ENCODE measurements at regions not wholly inside any gene's neighbourhood (a gene's known extent, or its start where the extent isn't known, plus 50 kb on each side); places are given as distances from the start of the nearest gene placed in this dataset.

DNA sequence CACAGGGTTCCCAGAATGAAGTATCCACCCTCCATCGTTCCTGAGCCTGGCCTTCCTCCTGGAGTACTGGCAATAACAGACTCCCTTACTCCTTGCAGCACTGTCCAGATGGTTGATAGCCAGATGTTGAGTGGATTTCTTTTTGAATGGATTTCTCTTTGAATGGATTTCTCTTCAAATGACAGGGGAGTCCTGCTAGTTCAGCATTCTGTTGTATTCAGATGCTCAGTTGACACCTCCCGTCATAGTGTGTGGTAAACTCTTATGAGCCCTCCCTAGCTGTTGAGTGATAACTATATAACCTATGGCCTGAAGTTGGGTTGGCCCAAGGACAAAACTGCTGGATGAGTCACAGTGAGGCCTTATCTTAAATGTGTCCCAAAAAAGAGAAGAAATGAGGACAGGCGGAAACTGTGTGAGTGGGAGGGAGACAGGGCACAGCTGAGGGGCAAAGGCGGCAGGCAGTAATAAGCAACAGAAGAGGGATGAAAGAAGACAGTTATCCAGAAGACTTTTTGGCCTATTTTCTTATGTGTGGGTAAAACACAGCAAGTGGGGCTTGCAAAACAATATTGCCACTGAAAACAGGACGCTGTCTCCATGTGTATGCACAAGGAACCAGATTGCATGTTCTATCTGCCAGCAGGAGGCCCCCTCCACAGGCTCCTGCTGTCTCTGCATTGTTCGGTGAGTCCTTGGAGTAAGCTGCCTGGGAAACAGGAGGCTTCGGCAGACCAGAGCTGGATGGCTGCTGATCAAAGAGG, 209.5 kb upstream of the S1PR3 start:
- no peaks in the 10 kb centered on the region for H3K27me3 ChIP-seq (ENCODE audit: insufficient read depth)
- H2AFZ ChIP-seq (ENCODE audit: low read depth) = no peak overlapping the region
- WGBS (ENCODE audit: low lambda C conversion rate) = 80% methylated on average over 7 of the region's 7 CpGs
- TF ChIP-seq, protein P1, sequence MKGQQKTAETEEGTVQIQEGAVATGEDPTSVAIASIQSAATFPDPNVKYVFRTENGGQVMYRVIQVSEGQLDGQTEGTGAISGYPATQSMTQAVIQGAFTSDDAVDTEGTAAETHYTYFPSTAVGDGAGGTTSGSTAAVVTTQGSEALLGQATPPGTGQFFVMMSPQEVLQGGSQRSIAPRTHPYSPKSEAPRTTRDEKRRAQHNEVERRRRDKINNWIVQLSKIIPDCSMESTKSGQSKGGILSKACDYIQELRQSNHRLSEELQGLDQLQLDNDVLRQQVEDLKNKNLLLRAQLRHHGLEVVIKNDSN (IDR thresholded peaks at IDR 0.05; ENCODE audit: borderline replicate concordance, low read depth) = no peak
- TF ChIP-seq SMC3 (IDR thresholded peaks at IDR 0.05; ENCODE audit: low read depth, low read length) = peak; percentile 58
- no peak for TF ChIP-seq TAF1 (IDR thresholded peaks at IDR 0.05; ENCODE audit: borderline replicate concordance, low read depth, low read length)
- no peak for TF ChIP-seq RCOR1 (IDR thresholded peaks at IDR 0.05; ENCODE audit: low read length)
- no peak for TF ChIP-seq EP300 (IDR thresholded peaks at IDR 0.05; ENCODE audit: borderline replicate concordance in 1 of 2, low read depth in 1 of 2, low read length in 1 of 2)
- TF ChIP-seq RFX5 (IDR thresholded peaks at IDR 0.05; ENCODE audit: low read length) = no peak
- TF ChIP-seq POLR2AphosphoS5 (IDR thresholded peaks at IDR 0.05; ENCODE audit: low read depth, low read length) = no peak
- TF ChIP-seq, protein P2, sequence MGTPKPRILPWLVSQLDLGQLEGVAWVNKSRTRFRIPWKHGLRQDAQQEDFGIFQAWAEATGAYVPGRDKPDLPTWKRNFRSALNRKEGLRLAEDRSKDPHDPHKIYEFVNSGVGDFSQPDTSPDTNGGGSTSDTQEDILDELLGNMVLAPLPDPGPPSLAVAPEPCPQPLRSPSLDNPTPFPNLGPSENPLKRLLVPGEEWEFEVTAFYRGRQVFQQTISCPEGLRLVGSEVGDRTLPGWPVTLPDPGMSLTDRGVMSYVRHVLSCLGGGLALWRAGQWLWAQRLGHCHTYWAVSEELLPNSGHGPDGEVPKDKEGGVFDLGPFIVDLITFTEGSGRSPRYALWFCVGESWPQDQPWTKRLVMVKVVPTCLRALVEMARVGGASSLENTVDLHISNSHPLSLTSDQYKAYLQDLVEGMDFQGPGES (IDR thresholded peaks at IDR 0.05; ENCODE audit: low read depth, low read length) = no peak
- TF ChIP-seq YY1 (IDR thresholded peaks at IDR 0.05; ENCODE audit: low read depth) = no peak
- TF ChIP-seq JUND (IDR thresholded peaks at IDR 0.05) = no peak
- TF ChIP-seq MEF2A (IDR thresholded peaks at IDR 0.05; ENCODE audit: borderline replicate concordance, low read depth) = no peak
- TF ChIP-seq, protein P3, sequence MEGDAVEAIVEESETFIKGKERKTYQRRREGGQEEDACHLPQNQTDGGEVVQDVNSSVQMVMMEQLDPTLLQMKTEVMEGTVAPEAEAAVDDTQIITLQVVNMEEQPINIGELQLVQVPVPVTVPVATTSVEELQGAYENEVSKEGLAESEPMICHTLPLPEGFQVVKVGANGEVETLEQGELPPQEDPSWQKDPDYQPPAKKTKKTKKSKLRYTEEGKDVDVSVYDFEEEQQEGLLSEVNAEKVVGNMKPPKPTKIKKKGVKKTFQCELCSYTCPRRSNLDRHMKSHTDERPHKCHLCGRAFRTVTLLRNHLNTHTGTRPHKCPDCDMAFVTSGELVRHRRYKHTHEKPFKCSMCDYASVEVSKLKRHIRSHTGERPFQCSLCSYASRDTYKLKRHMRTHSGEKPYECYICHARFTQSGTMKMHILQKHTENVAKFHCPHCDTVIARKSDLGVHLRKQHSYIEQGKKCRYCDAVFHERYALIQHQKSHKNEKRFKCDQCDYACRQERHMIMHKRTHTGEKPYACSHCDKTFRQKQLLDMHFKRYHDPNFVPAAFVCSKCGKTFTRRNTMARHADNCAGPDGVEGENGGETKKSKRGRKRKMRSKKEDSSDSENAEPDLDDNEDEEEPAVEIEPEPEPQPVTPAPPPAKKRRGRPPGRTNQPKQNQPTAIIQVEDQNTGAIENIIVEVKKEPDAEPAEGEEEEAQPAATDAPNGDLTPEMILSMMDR (IDR thresholded peaks at IDR 0.05) = peak; percentile 50
- TF ChIP-seq GABPA (IDR thresholded peaks at IDR 0.05; ENCODE audit: low read depth) = no peak
- TF ChIP-seq, protein P4, sequence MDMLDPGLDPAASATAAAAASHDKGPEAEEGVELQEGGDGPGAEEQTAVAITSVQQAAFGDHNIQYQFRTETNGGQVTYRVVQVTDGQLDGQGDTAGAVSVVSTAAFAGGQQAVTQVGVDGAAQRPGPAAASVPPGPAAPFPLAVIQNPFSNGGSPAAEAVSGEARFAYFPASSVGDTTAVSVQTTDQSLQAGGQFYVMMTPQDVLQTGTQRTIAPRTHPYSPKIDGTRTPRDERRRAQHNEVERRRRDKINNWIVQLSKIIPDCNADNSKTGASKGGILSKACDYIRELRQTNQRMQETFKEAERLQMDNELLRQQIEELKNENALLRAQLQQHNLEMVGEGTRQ (IDR thresholded peaks at IDR 0.05; ENCODE audit: borderline replicate concordance, low read depth, low read length) = no peak
- TF ChIP-seq SIN3A (IDR thresholded peaks at IDR 0.05; ENCODE audit: borderline replicate concordance, low read depth, low read length) = no peak
- TF ChIP-seq RXRA (IDR thresholded peaks at IDR 0.05; ENCODE audit: borderline replicate concordance, low read depth) = no peak
- no peak for TF ChIP-seq ELF1 (IDR thresholded peaks at IDR 0.05)
- peak; percentile 17; the same call in 1 of the 2 replicates for TF ChIP-seq FOSL2 (IDR thresholded peaks at IDR 0.05; ENCODE audit: borderline replicate concordance, low read depth)
- peak; percentile 69 for TF ChIP-seq RAD21 (IDR thresholded peaks at IDR 0.05; ENCODE audit: low read length)
- TF ChIP-seq FOXJ3 (CRISPR knock-in tag; IDR thresholded peaks at IDR 0.05) = no peak
- TF ChIP-seq, protein P5, sequence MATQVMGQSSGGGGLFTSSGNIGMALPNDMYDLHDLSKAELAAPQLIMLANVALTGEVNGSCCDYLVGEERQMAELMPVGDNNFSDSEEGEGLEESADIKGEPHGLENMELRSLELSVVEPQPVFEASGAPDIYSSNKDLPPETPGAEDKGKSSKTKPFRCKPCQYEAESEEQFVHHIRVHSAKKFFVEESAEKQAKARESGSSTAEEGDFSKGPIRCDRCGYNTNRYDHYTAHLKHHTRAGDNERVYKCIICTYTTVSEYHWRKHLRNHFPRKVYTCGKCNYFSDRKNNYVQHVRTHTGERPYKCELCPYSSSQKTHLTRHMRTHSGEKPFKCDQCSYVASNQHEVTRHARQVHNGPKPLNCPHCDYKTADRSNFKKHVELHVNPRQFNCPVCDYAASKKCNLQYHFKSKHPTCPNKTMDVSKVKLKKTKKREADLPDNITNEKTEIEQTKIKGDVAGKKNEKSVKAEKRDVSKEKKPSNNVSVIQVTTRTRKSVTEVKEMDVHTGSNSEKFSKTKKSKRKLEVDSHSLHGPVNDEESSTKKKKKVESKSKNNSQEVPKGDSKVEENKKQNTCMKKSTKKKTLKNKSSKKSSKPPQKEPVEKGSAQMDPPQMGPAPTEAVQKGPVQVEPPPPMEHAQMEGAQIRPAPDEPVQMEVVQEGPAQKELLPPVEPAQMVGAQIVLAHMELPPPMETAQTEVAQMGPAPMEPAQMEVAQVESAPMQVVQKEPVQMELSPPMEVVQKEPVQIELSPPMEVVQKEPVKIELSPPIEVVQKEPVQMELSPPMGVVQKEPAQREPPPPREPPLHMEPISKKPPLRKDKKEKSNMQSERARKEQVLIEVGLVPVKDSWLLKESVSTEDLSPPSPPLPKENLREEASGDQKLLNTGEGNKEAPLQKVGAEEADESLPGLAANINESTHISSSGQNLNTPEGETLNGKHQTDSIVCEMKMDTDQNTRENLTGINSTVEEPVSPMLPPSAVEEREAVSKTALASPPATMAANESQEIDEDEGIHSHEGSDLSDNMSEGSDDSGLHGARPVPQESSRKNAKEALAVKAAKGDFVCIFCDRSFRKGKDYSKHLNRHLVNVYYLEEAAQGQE (IDR thresholded peaks at IDR 0.05; ENCODE audit: low read depth, low read length) = no peak
- TF ChIP-seq NRF1 (IDR thresholded peaks at IDR 0.05; ENCODE audit: low read depth, low read length) = no peak
- H3K79me2 ChIP-seq (ENCODE audit: insufficient read depth) = no peaks in the 10 kb centered on the region
- H3K9me3 ChIP-seq = no peaks in the 10 kb centered on the region
- peak overlapping the region in 1 of 2 experiments; percentile 48; a peak in 2 of 4 replicates for H3K27ac ChIP-seq (ENCODE audit: low read depth in 2 of 2, low read length in 1 of 2)
- H3K4me2 ChIP-seq = no peak overlapping the region
- H3K36me3 ChIP-seq (replicated peaks in 1 of 2; ENCODE audit: control insufficient read depth in 1 of 2, insufficient read depth in 2 of 2, low read length in 1 of 2) = no peaks in the 10 kb centered on the region
- no peak overlapping the region for H3K4me3 ChIP-seq (ENCODE audit: low read depth in 2 of 2, low read length in 1 of 2)
- no peaks in the 10 kb centered on the region for H3K9me2 ChIP-seq
- POLR2A ChIA-PET = no interaction called here
- DNase-seq = peak; percentile 36
- no peaks in the 10 kb centered on the region for H4K20me1 ChIP-seq (ENCODE audit: insufficient read depth)
- H3F3A ChIP-seq (replicated peaks; ENCODE audit: insufficient read depth) = no peaks in the 10 kb centered on the region
- CTCF ChIA-PET = interaction anchor here (1.0 to 1.7 kb wide), 3 partner anchors 12 to 219 kb away, joined by 3 to 5 read pairs (median 3); no protein-coding TSS in a partner anchor
- peaks cover 19 to 33% of the 10 kb centered on the region in 2 experiments for H3K4me1 ChIP-seq (ENCODE audit: control insufficient read depth in 1 of 2, insufficient read depth in 2 of 2, low read depth in 1 of 2, low read length in 1 of 2)
- H3K9ac ChIP-seq = no peak overlapping the region
